Spleen (tissue), 7 donors: ENCODE measurements at regions not wholly inside any gene's neighbourhood (a gene's known extent, or its start where the extent isn't known, plus 50 kb on each side); places are given as distances from the start of the nearest gene placed in this dataset.

Source experiments
- CTCF ChIP-seq, 11 experiments: fragments of 200-600 bp in 7 of 11; fragments of 450-650 bp in 4 of 11; sonication (generic) in 4 of 11; IDR thresholded peaks in 8 of 11; conservative IDR thresholded peaks in 3 of 11; 1 replicate in 7 of 11; 2 replicates in 4 of 11; pipeline versions ENCODE4 v1.4.0 to v1.8.0; 2016 to 2021; ENCODE audit warnings: antibody characterized with exemption in 11 of 11, inconsistent platforms in 4 of 11, mild to moderate bottlenecking in 1 of 11
- POLR2A ChIP-seq, 3 donors: fragments of 450-650 bp; IDR thresholded peaks; one replicate each; pipeline ENCODE4 v1.5.1; 2017; ENCODE audit warnings: antibody characterized with exemption in 3 of 3, mild to moderate bottlenecking in 1 of 3
- POLR2AphosphoS5 ChIP-seq, 3 donors: sonication (generic); formaldehyde crosslinking; IDR thresholded peaks; one replicate each; pipeline ENCODE4 v1.5.1; 2017; ENCODE audit warnings: antibody characterized with exemption in 3 of 3
- donor health status: DM: no; HTN: no; CAD: no; lungs with moderate emphysema.
- donor health status: DM: no; HTN: no; CAD: no.
- donor health status: DM: no; HTN: no; CAD: no.

- TF ChIP-seq CTCF (IDR thresholded peaks at IDR 0.05 in 8 of 11, conservative IDR thresholded peaks at IDR 0.05 in 3 of 11), result no peak
- no peak for TF ChIP-seq POLR2A (IDR thresholded peaks at IDR 0.05)
- no peak for TF ChIP-seq POLR2AphosphoS5 (IDR thresholded peaks at IDR 0.05)
Measured at GRCh38 chr7:46604241-46604661, 683.2 kb upstream of the IGFBP3 start.
